DOHH2 (cell line): ENCODE measurements at regions not wholly inside any gene's neighbourhood (a gene's known extent, or its start where the extent isn't known, plus 50 kb on each side); places are given as distances from the start of the nearest gene placed in this dataset.

ENCODE experiments used
- EZH2phosphoT487 ChIP-seq: fragments of 200-600 bp; sonication (generic); IDR thresholded peaks from 2 replicates; pipeline ENCODE4 v1.6.1; 2017; ENCODE audit warnings: borderline replicate concordance, mild to moderate bottlenecking, antibody characterized with exemption, low read length, moderate library complexity, mixed read lengths
- TF ChIP-seq, protein P1 (sequence below): fragments of 200-600 bp; sonication (generic); IDR thresholded peaks from one replicate; pipeline ENCODE4 v1.5.1; 2014; ENCODE audit warnings: antibody characterized with exemption, mild to moderate bottlenecking, low read depth, low read length; ENCODE audit not compliant: poor library complexity, severe bottlenecking

DNA sequence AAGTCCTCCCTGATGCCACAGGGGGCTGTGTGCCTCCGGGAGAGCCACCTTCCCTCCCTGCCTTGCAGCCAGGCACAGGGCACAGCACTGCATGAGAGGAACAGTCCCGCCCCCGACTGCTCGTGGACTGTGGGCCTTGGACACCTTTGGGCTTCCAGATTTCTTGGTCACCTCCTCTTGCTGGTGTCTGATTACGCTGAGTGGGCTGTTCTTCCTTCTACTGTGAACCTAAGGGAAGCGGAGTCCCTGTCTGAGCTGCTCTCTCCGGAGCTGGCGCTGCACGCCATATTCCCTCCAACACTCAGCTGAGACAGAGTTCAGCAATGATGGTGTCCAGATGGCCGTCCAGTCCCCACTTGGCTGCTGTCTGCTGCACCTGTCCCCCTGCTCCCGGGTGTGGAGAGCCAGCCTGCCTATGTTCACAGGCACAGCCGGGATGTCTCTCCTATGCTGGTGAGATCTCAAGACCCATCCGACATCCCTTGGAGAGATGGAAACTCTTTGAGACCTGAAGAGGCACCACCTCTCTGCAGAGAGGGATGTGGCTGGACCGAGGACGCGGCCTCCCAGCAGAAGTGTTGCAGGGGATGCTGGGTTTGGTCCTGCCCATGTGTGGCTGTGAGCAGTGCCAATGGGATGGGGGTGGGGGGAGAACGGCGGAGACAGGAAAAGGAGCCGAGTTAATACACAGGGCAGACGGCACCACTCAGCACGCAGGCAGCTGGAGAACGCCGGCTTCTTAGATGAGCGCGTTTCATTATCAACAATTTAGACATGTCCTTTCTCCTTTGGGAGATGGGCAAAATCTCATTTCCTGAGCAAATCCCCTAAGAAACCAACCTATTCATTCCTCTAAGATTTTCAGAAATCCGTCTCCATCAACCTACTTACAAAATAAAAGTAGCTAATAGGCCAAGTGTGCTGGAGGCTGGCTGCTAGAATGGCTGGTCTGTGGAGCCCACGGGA, 171.9 kb downstream of the ENGASE start:
- TF ChIP-seq, protein P1, sequence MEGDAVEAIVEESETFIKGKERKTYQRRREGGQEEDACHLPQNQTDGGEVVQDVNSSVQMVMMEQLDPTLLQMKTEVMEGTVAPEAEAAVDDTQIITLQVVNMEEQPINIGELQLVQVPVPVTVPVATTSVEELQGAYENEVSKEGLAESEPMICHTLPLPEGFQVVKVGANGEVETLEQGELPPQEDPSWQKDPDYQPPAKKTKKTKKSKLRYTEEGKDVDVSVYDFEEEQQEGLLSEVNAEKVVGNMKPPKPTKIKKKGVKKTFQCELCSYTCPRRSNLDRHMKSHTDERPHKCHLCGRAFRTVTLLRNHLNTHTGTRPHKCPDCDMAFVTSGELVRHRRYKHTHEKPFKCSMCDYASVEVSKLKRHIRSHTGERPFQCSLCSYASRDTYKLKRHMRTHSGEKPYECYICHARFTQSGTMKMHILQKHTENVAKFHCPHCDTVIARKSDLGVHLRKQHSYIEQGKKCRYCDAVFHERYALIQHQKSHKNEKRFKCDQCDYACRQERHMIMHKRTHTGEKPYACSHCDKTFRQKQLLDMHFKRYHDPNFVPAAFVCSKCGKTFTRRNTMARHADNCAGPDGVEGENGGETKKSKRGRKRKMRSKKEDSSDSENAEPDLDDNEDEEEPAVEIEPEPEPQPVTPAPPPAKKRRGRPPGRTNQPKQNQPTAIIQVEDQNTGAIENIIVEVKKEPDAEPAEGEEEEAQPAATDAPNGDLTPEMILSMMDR: no peak
- no peak for TF ChIP-seq EZH2phosphoT487
